ENCODE measurements at regions not wholly inside any gene's neighbourhood (a gene's known extent, or its start where the extent isn't known, plus 50 kb on each side); places are given as distances from the start of the nearest gene placed in this dataset.

DNA sequence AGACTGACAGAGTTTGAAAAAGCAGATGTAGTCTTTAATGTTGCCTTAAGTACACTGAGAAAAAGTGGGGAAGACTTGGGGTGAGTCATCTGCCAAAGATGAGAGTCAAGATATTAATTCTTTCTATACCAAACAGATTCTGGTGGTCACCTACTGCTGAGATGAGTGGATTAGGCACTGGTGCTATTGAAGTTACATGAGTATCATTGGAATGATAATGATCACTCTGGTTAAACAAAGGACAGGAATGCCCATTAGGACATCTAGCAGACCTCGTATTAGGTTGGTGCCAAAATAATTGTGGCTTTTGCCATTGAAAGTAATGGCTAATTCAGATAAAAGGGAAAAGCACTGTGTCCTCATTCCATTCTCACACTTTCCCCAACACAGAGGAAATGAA, 1588.9 kb downstream of the KCNT2 start:
- CTCF ChIA-PET (ENCODE audit: unreplicated experiment), result no interaction called here
- POLR2A ChIA-PET, result no interaction called here
- BruUV-seq (replicated peaks), result no TSS peak

DNA sequence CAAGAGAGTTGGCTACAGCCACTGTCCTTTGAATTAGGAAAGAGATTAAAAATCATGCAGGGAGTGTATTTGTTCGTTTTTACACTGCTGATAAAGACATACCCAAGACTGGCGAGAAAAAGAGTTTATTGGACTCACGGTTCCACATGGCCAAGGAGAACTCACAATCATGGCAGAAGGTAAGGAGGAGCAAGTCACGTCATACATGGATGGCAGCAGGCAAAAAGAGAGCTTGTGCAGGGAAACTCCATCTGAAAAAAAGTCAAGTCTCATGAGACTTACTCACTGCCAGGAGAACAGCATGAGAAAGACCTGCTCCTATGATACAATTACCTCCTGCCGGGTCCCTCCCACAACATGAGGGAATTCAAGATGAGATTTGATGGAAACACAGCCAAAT, 1595.2 kb downstream of the KCNT2 start:
- no peaks in the 10 kb centered on the region for H3K9me2 ChIP-seq (ENCODE audit: insufficient read depth, low read length)
- H2AFZ ChIP-seq (ENCODE audit: low read length), result no peak overlapping the region
- H3K4me3 ChIP-seq (ENCODE audit: low read depth, low read length, poor library complexity, severe bottlenecking), result no peak overlapping the region
- no peaks in the 10 kb centered on the region for H3K36me3 ChIP-seq (ENCODE audit: insufficient read depth, low read length)
- BruUV-seq (replicated peaks), result no TSS peak
- no peak for TF ChIP-seq EZH2phosphoT487 (IDR thresholded peaks at IDR 0.05; ENCODE audit: borderline replicate concordance, low read depth, low read length)
- TF ChIP-seq, protein P1, sequence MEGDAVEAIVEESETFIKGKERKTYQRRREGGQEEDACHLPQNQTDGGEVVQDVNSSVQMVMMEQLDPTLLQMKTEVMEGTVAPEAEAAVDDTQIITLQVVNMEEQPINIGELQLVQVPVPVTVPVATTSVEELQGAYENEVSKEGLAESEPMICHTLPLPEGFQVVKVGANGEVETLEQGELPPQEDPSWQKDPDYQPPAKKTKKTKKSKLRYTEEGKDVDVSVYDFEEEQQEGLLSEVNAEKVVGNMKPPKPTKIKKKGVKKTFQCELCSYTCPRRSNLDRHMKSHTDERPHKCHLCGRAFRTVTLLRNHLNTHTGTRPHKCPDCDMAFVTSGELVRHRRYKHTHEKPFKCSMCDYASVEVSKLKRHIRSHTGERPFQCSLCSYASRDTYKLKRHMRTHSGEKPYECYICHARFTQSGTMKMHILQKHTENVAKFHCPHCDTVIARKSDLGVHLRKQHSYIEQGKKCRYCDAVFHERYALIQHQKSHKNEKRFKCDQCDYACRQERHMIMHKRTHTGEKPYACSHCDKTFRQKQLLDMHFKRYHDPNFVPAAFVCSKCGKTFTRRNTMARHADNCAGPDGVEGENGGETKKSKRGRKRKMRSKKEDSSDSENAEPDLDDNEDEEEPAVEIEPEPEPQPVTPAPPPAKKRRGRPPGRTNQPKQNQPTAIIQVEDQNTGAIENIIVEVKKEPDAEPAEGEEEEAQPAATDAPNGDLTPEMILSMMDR (conservative IDR thresholded peaks at IDR 0.05; ENCODE audit: low read length), result no peak
- ChIA-PET POLR2A (no interaction called here), CTCF (ENCODE audit: unreplicated experiment) (no interaction called here)
- DNase-seq (ENCODE audit: low spot score), result no peak
- H3K27ac ChIP-seq (ENCODE audit: low read depth, low read length, poor library complexity, severe bottlenecking), result no peak overlapping the region
- no peak overlapping the region for H3K4me2 ChIP-seq (ENCODE audit: low read length)
- no peaks in the 10 kb centered on the region for H4K20me1 ChIP-seq (ENCODE audit: insufficient read depth, low read length)
- intact Hi-C loops (cut with micrococcal nuclease; ENCODE audit: unreplicated experiment), result no loop called here
- no peaks in the 10 kb centered on the region for H3K79me2 ChIP-seq (ENCODE audit: insufficient read depth, low read depth, low read length)
- no peaks in the 10 kb centered on the region for H3K4me1 ChIP-seq (ENCODE audit: insufficient read depth, low read length, poor library complexity, severe bottlenecking)
- H3K9me3 ChIP-seq (ENCODE audit: low read length), result no peaks in the 10 kb centered on the region

More for the DNA sequence above, 1588.9 kb downstream of the KCNT2 start:
- no peak overlapping the region for H2AFZ ChIP-seq (ENCODE audit: low read length)
- H3K36me3 ChIP-seq (ENCODE audit: insufficient read depth, low read length), result no peaks in the 10 kb centered on the region
- H3K4me3 ChIP-seq (ENCODE audit: low read depth, low read length, poor library complexity, severe bottlenecking), result no peak overlapping the region
- no peak overlapping the region for H3K27ac ChIP-seq (ENCODE audit: low read depth, low read length, poor library complexity, severe bottlenecking)
- no peak overlapping the region for H3K4me2 ChIP-seq (ENCODE audit: low read length)
- H3K9me3 ChIP-seq (ENCODE audit: low read length), result no peaks in the 10 kb centered on the region
- H3K4me1 ChIP-seq (ENCODE audit: insufficient read depth, low read length, poor library complexity, severe bottlenecking), result no peaks in the 10 kb centered on the region
- DNase-seq (ENCODE audit: low spot score), result no peak
- intact Hi-C loops (cut with micrococcal nuclease; ENCODE audit: unreplicated experiment), result no loop called here
- no peak for TF ChIP-seq EZH2phosphoT487 (IDR thresholded peaks at IDR 0.05; ENCODE audit: borderline replicate concordance, low read depth, low read length)
- TF ChIP-seq, protein P1 (conservative IDR thresholded peaks at IDR 0.05; ENCODE audit: low read length), result no peak
- H3K79me2 ChIP-seq (ENCODE audit: insufficient read depth, low read depth, low read length), result no peaks in the 10 kb centered on the region
- no peaks in the 10 kb centered on the region for H3K9me2 ChIP-seq (ENCODE audit: insufficient read depth, low read length)
- H4K20me1 ChIP-seq (ENCODE audit: insufficient read depth, low read length), result no peaks in the 10 kb centered on the region

DNA sequence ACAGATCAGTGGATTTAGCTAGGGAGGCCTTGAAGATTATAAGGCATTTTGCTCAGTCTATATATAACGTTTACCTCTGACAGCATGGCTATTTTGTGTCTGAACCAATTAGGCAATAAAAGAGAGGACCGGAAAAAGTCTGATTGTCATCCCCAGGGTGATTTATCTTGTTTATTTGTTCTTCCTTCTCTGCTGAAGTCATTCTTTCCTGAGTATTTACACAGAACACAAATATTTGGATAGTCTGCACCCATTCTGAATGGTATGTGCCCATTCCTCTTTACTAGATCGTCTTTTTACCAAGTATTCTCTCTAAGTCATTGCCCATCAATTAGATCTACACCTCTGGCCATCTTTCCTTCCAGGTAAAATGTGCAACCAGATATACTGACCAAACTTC, 1602.9 kb downstream of the KCNT2 start:
- Histone ChIP-seq H3K4me2 (ENCODE audit: low read length) (no peak overlapping the region), H3K79me2 (ENCODE audit: insufficient read depth, low read depth, low read length) (no peaks in the 10 kb centered on the region), H3K9me3 (ENCODE audit: low read length) (no peaks in the 10 kb centered on the region), H4K20me1 (ENCODE audit: insufficient read depth, low read length) (no peaks in the 10 kb centered on the region), H3K27ac (ENCODE audit: low read depth, low read length, poor library complexity, severe bottlenecking) (no peak overlapping the region), H3K9me2 (ENCODE audit: insufficient read depth, low read length) (no peaks in the 10 kb centered on the region), H3K4me3 (ENCODE audit: low read depth, low read length, poor library complexity, severe bottlenecking) (no peak overlapping the region), H3K36me3 (ENCODE audit: insufficient read depth, low read length) (no peaks in the 10 kb centered on the region), H3K4me1 (ENCODE audit: insufficient read depth, low read length, poor library complexity, severe bottlenecking) (no peaks in the 10 kb centered on the region), H2AFZ (ENCODE audit: low read length) (no peak overlapping the region)
- DNase-seq (ENCODE audit: low spot score), result no peak
- ChIA-PET POLR2A (no interaction called here), CTCF (ENCODE audit: unreplicated experiment) (no interaction called here)
- no TSS peak for BruUV-seq (replicated peaks)
- intact Hi-C loops (cut with micrococcal nuclease; ENCODE audit: unreplicated experiment), result no loop called here
- TF ChIP-seq EZH2phosphoT487 (IDR thresholded peaks at IDR 0.05; ENCODE audit: borderline replicate concordance, low read depth, low read length), result no peak
- TF ChIP-seq, protein P1 (conservative IDR thresholded peaks at IDR 0.05; ENCODE audit: low read length), result no peak
